AG04449 (cell line): ENCODE measurements at regions not wholly inside any gene's neighbourhood (a gene's known extent, or its start where the extent isn't known, plus 50 kb on each side); places are given as distances from the start of the nearest gene placed in this dataset.

Experiments
- CTCF ChIA-PET: fragments of 350-600 bp; formaldehyde crosslinking; extraction: SDS; loops from one replicate; lab custom pipeline; 2021; ENCODE audit warnings: antibody characterized with exemption; lab: Yijun Ruan, JAX
- POLR2A ChIA-PET: fragments of 400-600, 350-600 bp; formaldehyde crosslinking; extraction: SDS; loops from one replicate; lab custom pipeline; 2020; ENCODE audit warnings: antibody characterized with exemption, inconsistent platforms; lab: Yijun Ruan, JAX
- DNase-seq: peaks from one replicate; pipeline ENCODE4 v3.0.0-alpha.2; 2010; ENCODE audit warnings: low read depth, low spot score
- H3K4me3 ChIP-seq: 2 replicates; pipeline ENCODE4 v1.5.1; 2011; ENCODE audit warnings: low read depth, mild to moderate bottlenecking, control low read depth, low read length
- TF ChIP-seq, protein P1 (sequence below): IDR thresholded peaks from one replicate; pipeline ENCODE4 v1.5.1; 2011; ENCODE audit warnings: mild to moderate bottlenecking, moderate library complexity, low read length, control low read depth, inconsistent platforms; ENCODE audit not compliant: insufficient read depth; ENCODE audit errors: missing control alignments

DNA sequence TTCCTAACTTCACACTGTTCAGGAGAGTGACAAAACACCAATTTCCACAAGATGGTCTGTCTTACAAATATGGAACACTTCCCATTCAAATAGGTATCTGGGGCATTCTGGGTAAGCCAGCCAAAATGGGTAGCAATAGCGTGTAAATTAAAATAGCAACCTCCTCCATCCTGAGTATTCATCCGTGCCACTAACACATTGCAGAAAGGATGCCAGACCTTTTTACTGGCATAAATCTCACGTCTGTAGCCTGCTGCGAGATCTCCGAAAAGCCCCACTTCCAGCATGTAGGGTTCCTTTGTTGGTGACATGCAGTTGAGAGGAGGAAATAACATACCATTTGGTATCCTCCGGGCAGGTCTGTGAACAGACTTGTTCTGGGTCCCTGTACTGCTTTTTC is 52.7 kb upstream of the RAI2 start:
- no peak overlapping the region for H3K4me3 ChIP-seq
- TF ChIP-seq, protein P1, sequence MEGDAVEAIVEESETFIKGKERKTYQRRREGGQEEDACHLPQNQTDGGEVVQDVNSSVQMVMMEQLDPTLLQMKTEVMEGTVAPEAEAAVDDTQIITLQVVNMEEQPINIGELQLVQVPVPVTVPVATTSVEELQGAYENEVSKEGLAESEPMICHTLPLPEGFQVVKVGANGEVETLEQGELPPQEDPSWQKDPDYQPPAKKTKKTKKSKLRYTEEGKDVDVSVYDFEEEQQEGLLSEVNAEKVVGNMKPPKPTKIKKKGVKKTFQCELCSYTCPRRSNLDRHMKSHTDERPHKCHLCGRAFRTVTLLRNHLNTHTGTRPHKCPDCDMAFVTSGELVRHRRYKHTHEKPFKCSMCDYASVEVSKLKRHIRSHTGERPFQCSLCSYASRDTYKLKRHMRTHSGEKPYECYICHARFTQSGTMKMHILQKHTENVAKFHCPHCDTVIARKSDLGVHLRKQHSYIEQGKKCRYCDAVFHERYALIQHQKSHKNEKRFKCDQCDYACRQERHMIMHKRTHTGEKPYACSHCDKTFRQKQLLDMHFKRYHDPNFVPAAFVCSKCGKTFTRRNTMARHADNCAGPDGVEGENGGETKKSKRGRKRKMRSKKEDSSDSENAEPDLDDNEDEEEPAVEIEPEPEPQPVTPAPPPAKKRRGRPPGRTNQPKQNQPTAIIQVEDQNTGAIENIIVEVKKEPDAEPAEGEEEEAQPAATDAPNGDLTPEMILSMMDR = no peak
- DNase-seq = no peak
- ChIA-PET CTCF (no interaction called here), POLR2A (no interaction called here)
